Tongue (tissue), 1 donor: ENCODE measurements at regions not wholly inside any gene's neighbourhood (a gene's known extent, or its start where the extent isn't known, plus 50 kb on each side); places are given as distances from the start of the nearest gene placed in this dataset.
A peak's percentile ranks its signal among the peaks of the same experiment; 100 is the strongest.

Experiments
- DNase-seq: peaks from one replicate; pipeline ENCODE4 v3.0.0-alpha.2; 2015

- DNase-seq = no peak
These were observed 100.5 kb upstream of the STXBP6 start for GRCh38 chr14:25150401-25150800.

GRCh38 chr14:25140411-25140810 lies 90.5 kb upstream of the STXBP6 start:
- DNase-seq = peak; percentile 52

GRCh38 chr14:25136811-25137210 lies 86.9 kb upstream of the STXBP6 start:
- no peak for DNase-seq

GRCh38 chr14:25134184-25134583 lies 84.2 kb upstream of the STXBP6 start:
- DNase-seq = no peak

- peak; percentile 84 for DNase-seq
These were observed 82.9 kb upstream of the STXBP6 start for GRCh38 chr14:25132732-25133422.

- DNase-seq = no peak
These were observed 82.1 kb upstream of the STXBP6 start for GRCh38 chr14:25132094-25132493.

GRCh38 chr14:25122843-25123242 lies 72.9 kb upstream of the STXBP6 start:
- no peak for DNase-seq

- no peak for DNase-seq
These were observed 72.3 kb upstream of the STXBP6 start for GRCh38 chr14:25122211-25122610.

GRCh38 chr14:25121337-25122129 lies 71.6 kb upstream of the STXBP6 start:
- peak; percentile 53 for DNase-seq

- no peak for DNase-seq
These were observed 70.3 kb upstream of the STXBP6 start for GRCh38 chr14:25120261-25120660.

- DNase-seq = no peak
These were observed 68.7 kb upstream of the STXBP6 start for GRCh38 chr14:25118671-25119070.

GRCh38 chr14:25117342-25117741 lies 67.4 kb upstream of the STXBP6 start:
- DNase-seq = no peak

GRCh38 chr14:25116607-25117006 lies 66.7 kb upstream of the STXBP6 start:
- no peak for DNase-seq

- DNase-seq = no peak
These were observed 63.4 kb upstream of the STXBP6 start for GRCh38 chr14:25113394-25113793.

GRCh38 chr14:25111061-25111601 lies 61.2 kb upstream of the STXBP6 start:
- DNase-seq = peak; percentile 94

- DNase-seq = no peak
These were observed 60.2 kb upstream of the STXBP6 start for GRCh38 chr14:25110106-25110505.

- peak; percentile 84 for DNase-seq
These were observed 59.0 kb upstream of the STXBP6 start for GRCh38 chr14:25108959-25109358.

GRCh38 chr14:25108291-25108690 lies 58.3 kb upstream of the STXBP6 start:
- no peak for DNase-seq

GRCh38 chr14:25103820-25104219 lies 53.9 kb upstream of the STXBP6 start:
- no peak for DNase-seq

- no peak for DNase-seq
These were observed 53.3 kb upstream of the STXBP6 start for GRCh38 chr14:25103271-25103670.

GRCh38 chr14:25102788-25103187 lies 52.8 kb upstream of the STXBP6 start:
- no peak for DNase-seq

GRCh38 chr14:25101276-25101675 lies 51.3 kb upstream of the STXBP6 start:
- DNase-seq = no peak
